ENCODE measurements at regions not wholly inside any gene's neighbourhood (a gene's known extent, or its start where the extent isn't known, plus 50 kb on each side); places are given as distances from the start of the nearest gene placed in this dataset.

DNA sequence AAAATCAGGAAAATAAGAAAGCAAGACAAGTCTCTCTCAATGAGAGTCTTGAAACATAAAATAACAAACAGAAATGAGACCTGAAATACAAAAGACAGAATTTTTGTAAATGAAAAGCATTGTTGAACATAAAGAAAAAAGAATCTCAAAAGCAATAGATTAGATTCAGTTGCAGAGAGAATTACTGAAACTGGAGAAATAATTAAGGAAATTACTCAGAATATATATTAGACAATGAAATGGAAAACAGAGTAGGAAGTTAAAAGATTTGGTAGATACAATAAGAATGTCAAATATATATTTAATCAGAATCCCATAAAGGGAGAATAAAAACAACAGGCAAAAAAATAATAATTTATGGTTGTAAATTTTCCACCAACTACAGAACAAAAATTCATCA lies 308.3 kb downstream of the CRPPA start:
- Mint-ChIP-seq H3K27me3 (no peaks in the 10 kb centered on the region), H3K4me1 (peaks cover 0 to 3% (median 0%) of the 10 kb centered on the region in 4 donors), H3K9me3 (peaks cover 1 to 34% (median 13%) of the 10 kb centered on the region in 7 donors), H3K4me3 (no peak overlapping the region), H3K36me3 (no peaks in the 10 kb centered on the region), H3K27ac (no peak overlapping the region)
- Histone ChIP-seq H3K4me3 (ENCODE audit: low read depth, low read length) (no peak overlapping the region), H3K4me1 (ENCODE audit: control insufficient read depth, insufficient read depth, low read length, poor library complexity, severe bottlenecking) (no peaks in the 10 kb centered on the region), H3K9me3 (ENCODE audit: control insufficient read depth in 2 of 2, low read length in 2 of 2) (no peaks in the 10 kb centered on the region), H3K27me3 (ENCODE audit: control insufficient read depth, insufficient read depth, low read length) (no peaks in the 10 kb centered on the region), H3K36me3 (ENCODE audit: control insufficient read depth, insufficient read depth, low read length) (no peaks in the 10 kb centered on the region), H3K27ac (ENCODE audit: insufficient read depth, low read length, poor library complexity, severe bottlenecking) (no peak overlapping the region)
- DNase-seq (no peak), ATAC-seq (ENCODE audit: low read depth in 2 of 2) (no peak)

GRCh38 chr7:16106869-16107268 lies 314.5 kb downstream of the CRPPA start:
- Mint-ChIP-seq H3K27ac (no peak overlapping the region), H3K27me3 (no peaks in the 10 kb centered on the region), H3K4me3 (no peak overlapping the region), H3K36me3 (no peaks in the 10 kb centered on the region), H3K4me1 (peaks cover 0 to 3% (median 0%) of the 10 kb centered on the region in 4 donors), H3K9me3 (peaks cover 1 to 58% (median 12%) of the 10 kb centered on the region in 7 donors)
- Histone ChIP-seq H3K27me3 (ENCODE audit: control insufficient read depth, insufficient read depth, low read length) (no peaks in the 10 kb centered on the region), H3K27ac (ENCODE audit: insufficient read depth, low read length, poor library complexity, severe bottlenecking) (no peak overlapping the region), H3K4me3 (ENCODE audit: low read depth, low read length) (no peak overlapping the region), H3K9me3 (ENCODE audit: control insufficient read depth in 2 of 2, low read length in 2 of 2) (peaks cover 6 to 20% of the 10 kb centered on the region in 2 experiments), H3K36me3 (ENCODE audit: control insufficient read depth, insufficient read depth, low read length) (no peaks in the 10 kb centered on the region), H3K4me1 (ENCODE audit: control insufficient read depth, insufficient read depth, low read length, poor library complexity, severe bottlenecking) (no peaks in the 10 kb centered on the region)
- ATAC-seq (ENCODE audit: low read depth in 2 of 2): no peak
- no peak for DNase-seq

GRCh38 chr7:16106300-16106699 lies 315.0 kb downstream of the CRPPA start:
- H3K4me3 ChIP-seq (ENCODE audit: low read depth, low read length): no peak overlapping the region
- Mint-ChIP-seq H3K4me1 (peaks cover 0 to 3% (median 0%) of the 10 kb centered on the region in 4 donors), H3K36me3 (no peaks in the 10 kb centered on the region), H3K27ac (no peak overlapping the region), H3K27me3 (no peaks in the 10 kb centered on the region), H3K4me3 (no peak overlapping the region), H3K9me3 (peaks cover 1 to 60% (median 15%) of the 10 kb centered on the region in 7 donors)
- H3K9me3 ChIP-seq (ENCODE audit: control insufficient read depth in 2 of 2, low read length in 2 of 2): peaks cover 6 to 20% of the 10 kb centered on the region in 2 experiments
- no peaks in the 10 kb centered on the region for H3K27me3 ChIP-seq (ENCODE audit: control insufficient read depth, insufficient read depth, low read length)
- no peaks in the 10 kb centered on the region for H3K36me3 ChIP-seq (ENCODE audit: control insufficient read depth, insufficient read depth, low read length)
- ATAC-seq (ENCODE audit: low read depth in 2 of 2) (no peak), DNase-seq (no peak)
- no peaks in the 10 kb centered on the region for H3K4me1 ChIP-seq (ENCODE audit: control insufficient read depth, insufficient read depth, low read length, poor library complexity, severe bottlenecking)
- H3K27ac ChIP-seq (ENCODE audit: insufficient read depth, low read length, poor library complexity, severe bottlenecking): no peak overlapping the region

DNA sequence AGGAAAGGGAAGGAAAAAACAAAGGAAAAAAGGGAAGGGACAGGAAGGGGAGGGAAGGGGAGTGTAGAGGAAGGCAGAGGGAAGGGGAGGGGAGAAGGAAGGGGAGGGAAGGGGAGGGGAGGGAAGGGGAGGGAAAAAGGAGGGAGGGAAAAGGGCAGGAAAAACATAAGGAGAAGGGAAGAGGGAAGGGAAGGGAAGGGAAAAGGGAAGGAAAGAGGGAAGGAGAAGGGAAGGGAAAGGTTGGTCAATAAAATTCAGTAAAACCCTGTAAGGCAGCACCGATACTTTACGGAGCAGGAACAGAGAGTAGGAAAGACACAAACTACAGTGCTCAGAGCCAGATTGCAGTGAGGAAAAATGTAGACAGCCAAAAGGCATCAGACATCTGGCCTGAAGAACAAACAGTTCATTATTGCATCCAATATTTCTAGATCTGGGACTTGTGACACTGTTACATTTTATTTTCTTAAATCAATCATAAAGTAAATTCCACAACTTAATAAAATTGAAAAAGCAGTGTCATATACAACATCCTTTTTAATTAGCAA lies 322.0 kb downstream of the CRPPA start:
- no peaks in the 10 kb centered on the region for H3K4me1 ChIP-seq (ENCODE audit: control insufficient read depth, insufficient read depth, low read length, poor library complexity, severe bottlenecking)
- no peak overlapping the region for H3K4me3 ChIP-seq (ENCODE audit: low read depth, low read length)
- Mint-ChIP-seq H3K27me3 (no peaks in the 10 kb centered on the region), H3K9me3 (peaks cover 0 to 29% (median 6%) of the 10 kb centered on the region in 7 donors), H3K4me3 (no peak overlapping the region), H3K36me3 (no peaks in the 10 kb centered on the region), H3K27ac (no peak overlapping the region), H3K4me1 (no peaks in the 10 kb centered on the region)
- no peak for DNase-seq
- ATAC-seq (ENCODE audit: low read depth in 2 of 2): no peak
- H3K27ac ChIP-seq (ENCODE audit: insufficient read depth, low read length, poor library complexity, severe bottlenecking): no peak overlapping the region
- H3K27me3 ChIP-seq (ENCODE audit: control insufficient read depth, insufficient read depth, low read length): no peaks in the 10 kb centered on the region
- H3K36me3 ChIP-seq (ENCODE audit: control insufficient read depth, insufficient read depth, low read length): no peaks in the 10 kb centered on the region
- H3K9me3 ChIP-seq (ENCODE audit: control insufficient read depth in 2 of 2, low read length in 2 of 2): no peaks in the 10 kb centered on the region

DNA sequence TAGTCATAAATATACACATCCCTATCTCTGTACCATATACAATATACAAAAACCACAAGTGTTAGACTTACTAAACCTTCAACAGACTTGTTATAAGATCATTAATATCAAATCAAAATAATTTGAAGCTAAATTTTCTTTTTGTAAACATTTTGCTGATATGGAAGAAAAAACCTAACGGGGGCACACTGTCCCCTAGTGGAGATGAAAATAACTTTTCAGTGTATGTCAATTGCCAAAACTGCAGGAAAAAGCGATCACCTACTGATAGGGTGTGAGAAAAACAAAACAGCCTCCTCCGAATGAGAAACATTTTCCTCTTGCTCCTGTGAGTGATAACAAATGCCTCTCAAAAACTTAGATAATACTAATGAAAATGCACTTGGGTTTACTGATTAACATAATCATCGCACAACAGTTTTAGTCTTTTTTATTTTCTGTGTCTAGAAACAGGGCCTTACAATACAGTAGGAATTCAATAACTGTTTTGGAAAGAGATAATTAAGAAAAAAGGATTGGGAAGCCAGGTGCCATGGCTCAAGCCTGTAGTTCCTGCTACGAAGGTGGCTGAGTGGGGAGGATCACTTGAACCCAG lies 322.7 kb downstream of the CRPPA start:
- Histone ChIP-seq H3K36me3 (ENCODE audit: control insufficient read depth, insufficient read depth, low read length) (no peaks in the 10 kb centered on the region), H3K4me1 (ENCODE audit: control insufficient read depth, insufficient read depth, low read length, poor library complexity, severe bottlenecking) (no peaks in the 10 kb centered on the region), H3K4me3 (ENCODE audit: low read depth, low read length) (no peak overlapping the region), H3K27me3 (ENCODE audit: control insufficient read depth, insufficient read depth, low read length) (no peaks in the 10 kb centered on the region), H3K27ac (ENCODE audit: insufficient read depth, low read length, poor library complexity, severe bottlenecking) (no peak overlapping the region), H3K9me3 (ENCODE audit: control insufficient read depth in 2 of 2, low read length in 2 of 2) (no peaks in the 10 kb centered on the region)
- DNase-seq: no peak
- Mint-ChIP-seq H3K27me3 (no peaks in the 10 kb centered on the region), H3K4me1 (no peaks in the 10 kb centered on the region), H3K27ac (no peak overlapping the region), H3K9me3 (peaks cover 0 to 27% (median 4%) of the 10 kb centered on the region in 7 donors), H3K36me3 (no peaks in the 10 kb centered on the region), H3K4me3 (no peak overlapping the region)
- no peak for ATAC-seq (ENCODE audit: low read depth in 2 of 2)

- Histone ChIP-seq H3K36me3 (ENCODE audit: control insufficient read depth, insufficient read depth, low read length) (no peaks in the 10 kb centered on the region), H3K4me1 (ENCODE audit: control insufficient read depth, insufficient read depth, low read length, poor library complexity, severe bottlenecking) (no peaks in the 10 kb centered on the region), H3K27me3 (ENCODE audit: control insufficient read depth, insufficient read depth, low read length) (no peaks in the 10 kb centered on the region), H3K27ac (ENCODE audit: insufficient read depth, low read length, poor library complexity, severe bottlenecking) (no peak overlapping the region), H3K4me3 (ENCODE audit: low read depth, low read length) (no peak overlapping the region), H3K9me3 (ENCODE audit: control insufficient read depth in 2 of 2, low read length in 2 of 2) (no peaks in the 10 kb centered on the region)
- ATAC-seq (ENCODE audit: low read depth in 2 of 2) (no peak), DNase-seq (no peak)
- no peak overlapping the region for H3K27ac Mint-ChIP-seq
- H3K4me3 Mint-ChIP-seq: no peak overlapping the region
- H3K27me3 Mint-ChIP-seq: no peaks in the 10 kb centered on the region
- H3K9me3 Mint-ChIP-seq: peaks cover 0 to 24% (median 4%) of the 10 kb centered on the region in 7 donors
- no peaks in the 10 kb centered on the region for H3K36me3 Mint-ChIP-seq
- H3K4me1 Mint-ChIP-seq: no peaks in the 10 kb centered on the region
Observed at GRCh38 chr7:16098058-16098457, 323.3 kb downstream of the CRPPA start.

- H3K4me3 Mint-ChIP-seq: no peak overlapping the region
- no peaks in the 10 kb centered on the region for H3K9me3 ChIP-seq (ENCODE audit: control insufficient read depth in 2 of 2, low read length in 2 of 2)
- DNase-seq (no peak), ATAC-seq (ENCODE audit: low read depth in 2 of 2) (no peak)
- peaks cover 0 to 6% (median 0%) of the 10 kb centered on the region in 7 donors for H3K9me3 Mint-ChIP-seq
- no peaks in the 10 kb centered on the region for H3K36me3 Mint-ChIP-seq
- no peak overlapping the region for H3K27ac Mint-ChIP-seq
- no peaks in the 10 kb centered on the region for H3K36me3 ChIP-seq (ENCODE audit: control insufficient read depth, insufficient read depth, low read length)
- H3K4me1 ChIP-seq (ENCODE audit: control insufficient read depth, insufficient read depth, low read length, poor library complexity, severe bottlenecking): no peaks in the 10 kb centered on the region
- H3K27ac ChIP-seq (ENCODE audit: insufficient read depth, low read length, poor library complexity, severe bottlenecking): no peak overlapping the region
- H3K27me3 ChIP-seq (ENCODE audit: control insufficient read depth, insufficient read depth, low read length): no peaks in the 10 kb centered on the region
- no peaks in the 10 kb centered on the region for H3K4me1 Mint-ChIP-seq
- H3K4me3 ChIP-seq (ENCODE audit: low read depth, low read length): no peak overlapping the region
- no peaks in the 10 kb centered on the region for H3K27me3 Mint-ChIP-seq
Observed at GRCh38 chr7:16095171-16095950, 326.0 kb downstream of the CRPPA start.
